PFSK-1 (cell line): ENCODE measurements at regions not wholly inside any gene's neighbourhood (a gene's known extent, or its start where the extent isn't known, plus 50 kb on each side); places are given as distances from the start of the nearest gene placed in this dataset.

ENCODE experiments used
- FOXP2 ChIP-seq: optimal IDR thresholded peaks from 2 replicates; pipeline ENCODE3; 2011; ENCODE audit warnings: borderline replicate concordance, control low read depth, inconsistent platforms; ENCODE audit not compliant: insufficient read depth; ENCODE audit errors: extremely low read length, extremely low read depth
- POLR2AphosphoS5 ChIP-seq: IDR thresholded peaks from 2 replicates; pipeline ENCODE4 v1.6.1; 2012; ENCODE audit warnings: low read depth, mild to moderate bottlenecking, control low read depth, low read length, moderate library complexity
- SIN3A ChIP-seq: IDR thresholded peaks from 2 replicates; pipeline ENCODE4 v1.6.1; 2012; ENCODE audit warnings: mild to moderate bottlenecking, low read length, moderate library complexity, borderline replicate concordance; ENCODE audit not compliant: insufficient read depth
- TAF1 ChIP-seq: IDR thresholded peaks from 2 replicates; pipeline ENCODE4 v1.6.1; 2012; ENCODE audit warnings: low read length, control low read depth, borderline replicate concordance; ENCODE audit not compliant: insufficient read depth
- TF ChIP-seq, protein P1 (sequence below), 2 experiments: IDR thresholded peaks; 2 replicates each; pipeline versions ENCODE4 v1.6.1 to v1.8.0; 2011 to 2012; ENCODE audit warnings: low read depth in 2 of 2, low read length in 2 of 2, control low read depth in 1 of 2, inconsistent platforms in 1 of 2, mild to moderate bottlenecking in 1 of 2, moderate library complexity in 1 of 2; ENCODE audit not compliant: insufficient read depth in 1 of 2

DNA sequence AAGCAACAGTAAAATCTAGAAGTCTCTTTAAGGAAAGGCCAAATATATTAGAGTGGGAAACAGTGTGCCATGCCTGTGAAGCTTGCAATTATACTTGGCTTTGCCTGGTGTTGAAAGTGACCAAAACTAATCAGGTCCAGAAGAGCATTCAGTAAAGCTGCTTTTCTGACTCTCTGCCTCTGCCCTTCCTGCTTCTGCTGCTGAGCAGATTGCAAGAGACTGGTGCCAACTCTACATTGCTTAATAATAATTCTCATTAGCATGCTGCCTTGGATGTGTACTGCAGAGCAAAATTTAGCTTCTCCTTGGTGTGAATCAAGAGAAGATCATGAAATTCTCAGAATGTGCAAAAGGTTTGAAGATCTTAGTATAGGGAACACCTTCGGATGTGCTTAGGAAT is 120.4 kb upstream of the RFX3 start:
- no peak for TF ChIP-seq TAF1
- TF ChIP-seq, protein P1, sequence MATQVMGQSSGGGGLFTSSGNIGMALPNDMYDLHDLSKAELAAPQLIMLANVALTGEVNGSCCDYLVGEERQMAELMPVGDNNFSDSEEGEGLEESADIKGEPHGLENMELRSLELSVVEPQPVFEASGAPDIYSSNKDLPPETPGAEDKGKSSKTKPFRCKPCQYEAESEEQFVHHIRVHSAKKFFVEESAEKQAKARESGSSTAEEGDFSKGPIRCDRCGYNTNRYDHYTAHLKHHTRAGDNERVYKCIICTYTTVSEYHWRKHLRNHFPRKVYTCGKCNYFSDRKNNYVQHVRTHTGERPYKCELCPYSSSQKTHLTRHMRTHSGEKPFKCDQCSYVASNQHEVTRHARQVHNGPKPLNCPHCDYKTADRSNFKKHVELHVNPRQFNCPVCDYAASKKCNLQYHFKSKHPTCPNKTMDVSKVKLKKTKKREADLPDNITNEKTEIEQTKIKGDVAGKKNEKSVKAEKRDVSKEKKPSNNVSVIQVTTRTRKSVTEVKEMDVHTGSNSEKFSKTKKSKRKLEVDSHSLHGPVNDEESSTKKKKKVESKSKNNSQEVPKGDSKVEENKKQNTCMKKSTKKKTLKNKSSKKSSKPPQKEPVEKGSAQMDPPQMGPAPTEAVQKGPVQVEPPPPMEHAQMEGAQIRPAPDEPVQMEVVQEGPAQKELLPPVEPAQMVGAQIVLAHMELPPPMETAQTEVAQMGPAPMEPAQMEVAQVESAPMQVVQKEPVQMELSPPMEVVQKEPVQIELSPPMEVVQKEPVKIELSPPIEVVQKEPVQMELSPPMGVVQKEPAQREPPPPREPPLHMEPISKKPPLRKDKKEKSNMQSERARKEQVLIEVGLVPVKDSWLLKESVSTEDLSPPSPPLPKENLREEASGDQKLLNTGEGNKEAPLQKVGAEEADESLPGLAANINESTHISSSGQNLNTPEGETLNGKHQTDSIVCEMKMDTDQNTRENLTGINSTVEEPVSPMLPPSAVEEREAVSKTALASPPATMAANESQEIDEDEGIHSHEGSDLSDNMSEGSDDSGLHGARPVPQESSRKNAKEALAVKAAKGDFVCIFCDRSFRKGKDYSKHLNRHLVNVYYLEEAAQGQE (IDR thresholded peaks at IDR 0.05; ENCODE audit: insufficient read depth in 1 of 2, low read depth in 2 of 2, low read length in 2 of 2) = no peak
- TF ChIP-seq FOXP2 = no peak
- TF ChIP-seq POLR2AphosphoS5 = no peak
- TF ChIP-seq SIN3A = no peak

DNA sequence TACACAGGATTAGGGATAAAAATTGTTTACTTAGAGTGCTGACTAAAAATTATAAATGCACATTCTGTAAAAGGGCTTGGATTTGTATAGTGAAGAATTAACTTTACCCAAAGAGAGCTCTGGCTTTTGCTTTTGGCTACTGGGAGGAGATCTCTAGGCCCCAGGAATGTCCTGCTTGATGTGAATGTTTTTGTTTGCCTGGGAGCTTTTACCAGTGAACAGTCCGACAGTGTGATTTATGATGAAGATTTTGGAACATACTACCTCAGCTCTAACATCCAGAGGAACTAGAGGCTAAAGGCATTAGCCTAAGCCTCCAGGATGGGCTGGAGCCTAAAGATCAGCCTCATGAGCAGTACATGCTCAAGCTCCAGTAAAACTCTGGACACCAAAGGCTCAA is 103.7 kb upstream of the RFX3 start:
- TF ChIP-seq SIN3A (no peak), POLR2AphosphoS5 (no peak), TAF1 (no peak)
- TF ChIP-seq, protein P1 (IDR thresholded peaks at IDR 0.05; ENCODE audit: insufficient read depth in 1 of 2, low read depth in 2 of 2, low read length in 2 of 2) = no peak

DNA sequence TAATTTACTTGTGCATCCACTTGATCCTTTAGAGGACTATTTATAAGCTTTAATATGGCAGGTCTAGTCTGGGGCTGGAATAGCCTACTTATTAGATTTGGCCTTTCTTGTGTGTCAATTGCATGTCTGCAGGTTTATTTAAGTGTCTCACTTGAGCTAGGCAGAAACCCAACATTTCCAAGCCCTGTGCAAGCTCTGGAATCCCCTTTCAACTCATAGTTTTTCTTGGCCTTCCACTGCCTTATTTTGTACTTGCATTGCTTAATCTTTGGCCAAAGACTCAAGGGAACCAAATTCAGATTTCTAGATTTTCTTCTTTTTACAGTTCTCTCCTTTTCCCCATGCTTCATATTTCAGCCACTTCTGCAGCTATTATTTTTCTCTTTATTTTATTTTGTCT is 102.4 kb upstream of the RFX3 start:
- TF ChIP-seq TAF1 (no peak), FOXP2 (no peak), POLR2AphosphoS5 (no peak), SIN3A (no peak)
- TF ChIP-seq, protein P1 (IDR thresholded peaks at IDR 0.05; ENCODE audit: insufficient read depth in 1 of 2, low read depth in 2 of 2, low read length in 2 of 2) = no peak

DNA sequence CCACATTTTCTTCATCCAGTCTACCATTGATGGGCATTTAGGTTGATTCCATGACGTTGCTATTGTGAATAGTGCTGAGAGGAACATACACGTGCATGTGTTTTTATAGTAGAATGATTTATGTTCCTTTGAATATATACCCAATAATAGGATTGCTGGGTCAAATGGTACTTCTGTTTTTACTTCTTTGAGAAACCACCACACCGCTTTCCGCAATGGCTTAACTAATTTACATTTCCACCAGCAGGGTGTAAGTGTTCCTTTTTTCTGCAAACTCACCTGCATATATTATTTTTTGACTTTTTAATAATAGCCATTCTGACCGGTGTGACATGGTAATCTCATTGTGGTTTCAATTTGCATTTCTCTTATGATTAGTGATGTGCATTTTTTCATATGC is 82.2 kb upstream of the RFX3 start:
- TF ChIP-seq FOXP2 (no peak), POLR2AphosphoS5 (no peak), TAF1 (no peak), SIN3A (no peak)
- TF ChIP-seq, protein P1 (IDR thresholded peaks at IDR 0.05; ENCODE audit: insufficient read depth in 1 of 2, low read depth in 2 of 2, low read length in 2 of 2) = no peak

DNA sequence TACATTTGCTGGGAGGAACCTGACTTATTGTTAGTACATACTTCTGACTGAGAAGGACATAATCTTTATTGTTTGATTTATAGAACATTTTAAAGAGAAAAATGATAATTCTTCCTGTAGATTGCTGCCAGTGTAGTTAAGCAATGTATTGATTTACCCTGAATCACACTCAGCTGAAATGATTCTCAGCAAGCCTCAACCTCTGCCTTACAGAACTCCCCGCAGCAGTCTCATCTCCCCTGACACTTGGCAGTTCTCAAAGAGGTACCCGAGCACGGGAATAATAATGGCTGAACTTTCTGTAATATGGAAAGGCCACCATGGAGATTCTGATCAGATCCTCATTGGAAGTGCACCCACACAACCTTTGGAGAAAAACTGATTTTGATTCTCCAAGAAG is 74.9 kb upstream of the RFX3 start:
- TF ChIP-seq POLR2AphosphoS5 (no peak), FOXP2 (no peak), TAF1 (no peak), SIN3A (no peak)
- TF ChIP-seq, protein P1 (IDR thresholded peaks at IDR 0.05; ENCODE audit: insufficient read depth in 1 of 2, low read depth in 2 of 2, low read length in 2 of 2) = no peak
